ENCODE measurements at regions not wholly inside any gene's neighbourhood (a gene's known extent, or its start where the extent isn't known, plus 50 kb on each side); places are given as distances from the start of the nearest gene placed in this dataset.
"Not testable (repeated sequence)": the region's sequence is repeated elsewhere in the genome, so short reads cannot be mapped to it uniquely, and the experiment has no call there.

DNA sequence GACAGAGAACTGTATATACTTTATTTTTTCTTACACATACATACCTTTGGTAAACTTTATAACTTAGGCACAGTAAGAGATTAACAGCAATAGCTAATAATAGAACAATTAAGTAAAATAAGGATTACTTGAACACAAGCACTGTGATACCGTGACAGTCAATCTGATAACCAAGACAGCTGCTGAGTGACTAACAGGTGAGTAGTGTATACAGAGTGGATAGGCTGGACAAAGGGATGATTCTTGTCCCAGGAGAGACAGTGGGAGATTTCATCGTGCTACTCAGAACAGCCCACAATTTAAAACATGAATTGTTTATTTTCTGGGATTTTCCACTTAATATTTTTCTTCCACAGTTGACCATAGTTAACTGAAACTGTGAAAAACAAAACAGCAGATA, 411.8 kb downstream of the PPP1R2C start:
- no peak overlapping the region for H3K27ac Mint-ChIP-seq (ENCODE audit: unreplicated experiment)
- no peak overlapping the region for H3K4me3 Mint-ChIP-seq (ENCODE audit: unreplicated experiment)
- Histone ChIP-seq H3K4me2 (ENCODE audit: low read length) (no peak overlapping the region), H4K20me1 (ENCODE audit: insufficient read depth, low read length) (no peaks in the 10 kb centered on the region), H3K27ac (ENCODE audit: low read depth, low read length) (no peak overlapping the region), H3K4me3 (ENCODE audit: insufficient read depth, low read depth, low read length) (no peak overlapping the region), H3K27me3 (ENCODE audit: insufficient read depth, low read length) (no peaks in the 10 kb centered on the region), H2AFZ (ENCODE audit: low read depth, low read length) (no peak overlapping the region), H3K9me3 (ENCODE audit: insufficient read depth, low read depth, low read length) (no peaks in the 10 kb centered on the region), H3K9ac (ENCODE audit: low read length) (no peak overlapping the region), H3K36me3 (ENCODE audit: insufficient read depth, low read length) (no peaks in the 10 kb centered on the region), H3K79me2 (ENCODE audit: insufficient read depth, low read length) (no peaks in the 10 kb centered on the region), H3K4me1 (ENCODE audit: insufficient read depth, low read length) (no peaks in the 10 kb centered on the region)
- FAIRE-seq: peak; percentile 76
- TF ChIP-seq, protein P1, sequence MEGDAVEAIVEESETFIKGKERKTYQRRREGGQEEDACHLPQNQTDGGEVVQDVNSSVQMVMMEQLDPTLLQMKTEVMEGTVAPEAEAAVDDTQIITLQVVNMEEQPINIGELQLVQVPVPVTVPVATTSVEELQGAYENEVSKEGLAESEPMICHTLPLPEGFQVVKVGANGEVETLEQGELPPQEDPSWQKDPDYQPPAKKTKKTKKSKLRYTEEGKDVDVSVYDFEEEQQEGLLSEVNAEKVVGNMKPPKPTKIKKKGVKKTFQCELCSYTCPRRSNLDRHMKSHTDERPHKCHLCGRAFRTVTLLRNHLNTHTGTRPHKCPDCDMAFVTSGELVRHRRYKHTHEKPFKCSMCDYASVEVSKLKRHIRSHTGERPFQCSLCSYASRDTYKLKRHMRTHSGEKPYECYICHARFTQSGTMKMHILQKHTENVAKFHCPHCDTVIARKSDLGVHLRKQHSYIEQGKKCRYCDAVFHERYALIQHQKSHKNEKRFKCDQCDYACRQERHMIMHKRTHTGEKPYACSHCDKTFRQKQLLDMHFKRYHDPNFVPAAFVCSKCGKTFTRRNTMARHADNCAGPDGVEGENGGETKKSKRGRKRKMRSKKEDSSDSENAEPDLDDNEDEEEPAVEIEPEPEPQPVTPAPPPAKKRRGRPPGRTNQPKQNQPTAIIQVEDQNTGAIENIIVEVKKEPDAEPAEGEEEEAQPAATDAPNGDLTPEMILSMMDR (IDR thresholded peaks at IDR 0.05; ENCODE audit: insufficient read depth, low read depth, low read length): no peak
- TF ChIP-seq EZH2 (IDR thresholded peaks at IDR 0.05; ENCODE audit: insufficient read depth, low read length): no peak
- no peaks in the 10 kb centered on the region for H3K9me3 Mint-ChIP-seq (ENCODE audit: unreplicated experiment)
- H3K4me1 Mint-ChIP-seq (ENCODE audit: low read depth, unreplicated experiment): no peaks in the 10 kb centered on the region
- DNase-seq (ENCODE audit: low read depth): no peak
- H3K36me3 Mint-ChIP-seq (ENCODE audit: low read depth, unreplicated experiment): no peaks in the 10 kb centered on the region
- H3K27me3 Mint-ChIP-seq (ENCODE audit: low read depth, unreplicated experiment): no peaks in the 10 kb centered on the region

DNA sequence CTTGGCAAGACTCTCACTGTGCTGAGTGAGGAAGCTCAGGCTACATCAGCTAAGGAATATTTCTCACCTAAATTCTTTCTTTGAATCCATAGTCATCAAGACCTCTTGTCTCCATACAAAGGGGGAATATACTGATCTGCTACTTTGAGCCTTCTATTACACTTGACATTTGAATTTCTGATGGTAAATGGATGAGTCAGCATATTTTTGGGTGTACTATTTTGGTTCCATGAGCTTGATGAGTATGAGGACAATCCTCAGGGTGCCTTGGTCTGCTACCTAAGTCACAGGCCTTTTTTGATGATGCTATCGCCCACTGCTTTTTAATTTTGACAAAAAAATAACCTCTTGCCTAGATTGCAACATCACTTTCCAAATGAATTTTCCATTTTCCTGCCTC, 415.7 kb downstream of the PPP1R2C start:
- FAIRE-seq: no peak

DNA sequence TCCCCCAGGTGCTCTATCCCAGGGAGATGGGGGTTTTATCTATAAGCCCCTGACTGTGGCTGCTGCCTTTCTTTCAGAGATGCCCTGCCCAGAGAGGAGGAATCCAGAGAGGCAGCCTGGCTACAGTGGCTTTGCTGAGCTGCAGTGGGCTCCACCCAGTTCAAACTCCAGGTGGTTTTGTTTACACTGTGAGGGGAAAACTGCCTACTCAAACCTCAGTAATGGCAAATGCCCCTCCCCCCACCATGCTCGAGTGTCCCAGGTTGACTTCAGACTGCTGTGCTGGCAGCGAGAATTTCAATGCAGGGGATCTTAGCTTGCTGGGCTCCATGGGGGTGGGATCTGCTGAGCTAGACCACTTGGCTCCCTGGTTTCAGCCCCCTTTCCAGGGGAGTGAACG, 419.6 kb upstream of the CASK start:
- H3K36me3 ChIP-seq (ENCODE audit: insufficient read depth, low read length); H3K9ac ChIP-seq (ENCODE audit: low read length); H3K27ac Mint-ChIP-seq (ENCODE audit: unreplicated experiment); H4K20me1 ChIP-seq (ENCODE audit: insufficient read depth, low read length); H3K9me3 Mint-ChIP-seq (ENCODE audit: unreplicated experiment); H3K9me3 ChIP-seq (ENCODE audit: insufficient read depth, low read depth, low read length); H3K27ac ChIP-seq (ENCODE audit: low read depth, low read length); DNase-seq (ENCODE audit: low read depth); H3K4me2 ChIP-seq (ENCODE audit: low read length); H3K36me3 Mint-ChIP-seq (ENCODE audit: low read depth, unreplicated experiment); FAIRE-seq; H2AFZ ChIP-seq (ENCODE audit: low read depth, low read length); H3K4me1 Mint-ChIP-seq (ENCODE audit: low read depth, unreplicated experiment); H3K4me3 ChIP-seq (ENCODE audit: insufficient read depth, low read depth, low read length); H3K27me3 Mint-ChIP-seq (ENCODE audit: low read depth, unreplicated experiment); H3K79me2 ChIP-seq (ENCODE audit: insufficient read depth, low read length); H3K27me3 ChIP-seq (ENCODE audit: insufficient read depth, low read length); H3K4me1 ChIP-seq (ENCODE audit: insufficient read depth, low read length); H3K4me3 Mint-ChIP-seq (ENCODE audit: unreplicated experiment): not testable (repeated sequence)

More for the DNA sequence above, 415.7 kb downstream of the PPP1R2C start:
- Histone ChIP-seq H3K36me3 (ENCODE audit: insufficient read depth, low read length) (no peaks in the 10 kb centered on the region), H3K79me2 (ENCODE audit: insufficient read depth, low read length) (no peaks in the 10 kb centered on the region), H3K4me3 (ENCODE audit: insufficient read depth, low read depth, low read length) (no peak overlapping the region), H3K27ac (ENCODE audit: low read depth, low read length) (no peak overlapping the region), H3K9me3 (ENCODE audit: insufficient read depth, low read depth, low read length) (no peaks in the 10 kb centered on the region), H4K20me1 (ENCODE audit: insufficient read depth, low read length) (no peaks in the 10 kb centered on the region), H3K4me2 (ENCODE audit: low read length) (no peak overlapping the region), H3K9ac (ENCODE audit: low read length) (no peak overlapping the region), H3K4me1 (ENCODE audit: insufficient read depth, low read length) (no peaks in the 10 kb centered on the region), H2AFZ (ENCODE audit: low read depth, low read length) (no peak overlapping the region), H3K27me3 (ENCODE audit: insufficient read depth, low read length) (no peaks in the 10 kb centered on the region)
- H3K4me1 Mint-ChIP-seq (ENCODE audit: low read depth, unreplicated experiment): no peaks in the 10 kb centered on the region
- H3K9me3 Mint-ChIP-seq (ENCODE audit: unreplicated experiment): peaks cover 3% of the 10 kb centered on the region
- TF ChIP-seq, protein P1 (IDR thresholded peaks at IDR 0.05; ENCODE audit: insufficient read depth, low read depth, low read length): no peak
- TF ChIP-seq EZH2 (IDR thresholded peaks at IDR 0.05; ENCODE audit: insufficient read depth, low read length): no peak
- H3K36me3 Mint-ChIP-seq (ENCODE audit: low read depth, unreplicated experiment): no peaks in the 10 kb centered on the region
- no peaks in the 10 kb centered on the region for H3K27me3 Mint-ChIP-seq (ENCODE audit: low read depth, unreplicated experiment)
- DNase-seq (ENCODE audit: low read depth): no peak
- H3K27ac Mint-ChIP-seq (ENCODE audit: unreplicated experiment): no peak overlapping the region
- no peak overlapping the region for H3K4me3 Mint-ChIP-seq (ENCODE audit: unreplicated experiment)
